ENCODE measurements at regions not wholly inside any gene's neighbourhood (a gene's known extent, or its start where the extent isn't known, plus 50 kb on each side); places are given as distances from the start of the nearest gene placed in this dataset.

GRCh38 chr13:74045583-74045982 lies 88.6 kb downstream of the KLF12 start:
- no peak for DNase-seq

- DNase-seq: no peak
These were observed 91.0 kb downstream of the KLF12 start for GRCh38 chr13:74043237-74043636.

GRCh38 chr13:74040200-74040599 lies 94.0 kb downstream of the KLF12 start:
- peak in 2 of 56 donors; percentile 5 to 13 for DNase-seq

GRCh38 chr13:74039667-74040066 lies 94.5 kb downstream of the KLF12 start:
- DNase-seq: no peak

- DNase-seq: no peak
These were observed 95.0 kb downstream of the KLF12 start for GRCh38 chr13:74039154-74039553.

GRCh38 chr13:74037762-74038161 lies 96.4 kb downstream of the KLF12 start:
- no peak for DNase-seq

GRCh38 chr13:74036373-74036772 lies 97.8 kb downstream of the KLF12 start:
- DNase-seq: peak in 2 of 56 donors; percentile 9 to 29

- no peak for DNase-seq
These were observed 98.3 kb downstream of the KLF12 start for GRCh38 chr13:74035896-74036295.

GRCh38 chr13:74032325-74032724 lies 101.9 kb downstream of the KLF12 start:
- DNase-seq: no peak

- no peak for DNase-seq
These were observed 106.9 kb downstream of the KLF12 start for GRCh38 chr13:74027161-74027779.

- DNase-seq: no peak
These were observed 107.5 kb downstream of the KLF12 start for GRCh38 chr13:74026753-74027152.

GRCh38 chr13:74025369-74025768 lies 108.8 kb downstream of the KLF12 start:
- DNase-seq: no peak

GRCh38 chr13:74024856-74025255 lies 109.3 kb downstream of the KLF12 start:
- DNase-seq: no peak

- DNase-seq: no peak
These were observed 109.9 kb downstream of the KLF12 start for GRCh38 chr13:74024314-74024713.

GRCh38 chr13:74023484-74023883 lies 110.7 kb downstream of the KLF12 start:
- DNase-seq: no peak

GRCh38 chr13:74021505-74021904 lies 112.7 kb downstream of the KLF12 start:
- DNase-seq: no peak

- DNase-seq: no peak
These were observed 116.2 kb downstream of the KLF12 start for GRCh38 chr13:74018062-74018431.

GRCh38 chr13:74017301-74018061 lies 116.7 kb downstream of the KLF12 start:
- no peak for DNase-seq

GRCh38 chr13:74015137-74015536 lies 119.1 kb downstream of the KLF12 start:
- DNase-seq: no peak

- no peak for DNase-seq
These were observed 125.0 kb downstream of the KLF12 start for GRCh38 chr13:74009100-74009668.

- DNase-seq: no peak
These were observed 127.5 kb downstream of the KLF12 start for GRCh38 chr13:74006666-74007065.

- DNase-seq: no peak
These were observed 128.7 kb downstream of the KLF12 start for GRCh38 chr13:74005320-74006157.
